Endothelial cell of umbilical vein (primary cell): ENCODE measurements at regions not wholly inside any gene's neighbourhood (a gene's known extent, or its start where the extent isn't known, plus 50 kb on each side); places are given as distances from the start of the nearest gene placed in this dataset.

Experiments
- EZH2 ChIP-seq: IDR thresholded peaks from 2 replicates; pipeline ENCODE4 v1.6.1; 2012; ENCODE audit warnings: borderline replicate concordance, low read depth, mild to moderate bottlenecking, moderate library complexity, low read length, inconsistent platforms; ENCODE audit not compliant: severe bottlenecking
- FOS ChIP-seq: IDR thresholded peaks from 2 replicates; pipeline ENCODE4 v1.6.1; 2011; ENCODE audit warnings: mild to moderate bottlenecking, low read length, moderate library complexity, borderline replicate concordance; ENCODE audit not compliant: insufficient read depth
- JUN ChIP-seq: IDR thresholded peaks from 2 replicates; pipeline ENCODE4 v1.6.1; 2011; ENCODE audit warnings: borderline replicate concordance, low read depth; ENCODE audit not compliant: insufficient read length, insufficient read depth
- MYC ChIP-seq: IDR thresholded peaks from one replicate; pipeline ENCODE4 v1.6.1; 2011; ENCODE audit warnings: mild to moderate bottlenecking, low read depth, low read length
- POLR2A ChIP-seq: IDR thresholded peaks from 2 replicates; pipeline ENCODE4 v1.6.1; 2012; ENCODE audit warnings: low read depth, mild to moderate bottlenecking, control low read depth, low read length
- POLR2AphosphoS5 ChIP-seq: IDR thresholded peaks from 2 replicates; pipeline ENCODE4 v1.6.1; 2012; ENCODE audit warnings: low read depth, mild to moderate bottlenecking, control low read depth, low read length, moderate library complexity; ENCODE audit not compliant: insufficient read depth
- TF ChIP-seq, protein P1 (sequence below), 2 donors: IDR thresholded peaks; 1 replicate in 1 of 2; 2 replicates in 1 of 2; pipeline ENCODE4 v1.5.1; 2011; ENCODE audit warnings: low read length in 2 of 2, mild to moderate bottlenecking in 2 of 2, moderate library complexity in 2 of 2, control low read depth in 1 of 2, inconsistent platforms in 1 of 2, low read depth in 1 of 2; ENCODE audit not compliant: insufficient read depth in 1 of 2; ENCODE audit errors: extremely low read depth in 1 of 2
- TF ChIP-seq, protein P2 (sequence below): IDR thresholded peaks from 2 replicates; pipeline ENCODE4 v1.6.1; 2011; ENCODE audit not compliant: insufficient read depth, insufficient read length

DNA sequence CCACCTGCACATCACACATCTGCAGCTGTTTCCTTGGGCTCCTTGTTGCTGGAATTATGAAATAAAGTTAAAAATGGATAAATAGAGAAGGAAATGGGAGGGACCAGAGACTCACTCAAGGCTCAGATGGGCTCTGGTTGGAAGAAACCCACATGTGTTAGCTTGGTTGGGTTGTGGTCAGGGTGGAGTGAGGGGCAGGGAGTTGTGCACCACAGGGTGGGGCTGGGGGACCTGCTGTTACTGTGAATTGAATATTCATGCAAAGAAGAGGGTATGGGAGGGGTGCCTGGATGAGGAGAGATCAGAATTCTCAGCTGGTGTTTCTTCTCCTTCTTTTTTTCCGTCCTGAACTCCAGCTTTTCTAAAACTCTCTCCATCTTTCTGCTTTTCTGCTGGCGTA, 320.7 kb downstream of the MAP2K4 start:
- TF ChIP-seq, protein P1, sequence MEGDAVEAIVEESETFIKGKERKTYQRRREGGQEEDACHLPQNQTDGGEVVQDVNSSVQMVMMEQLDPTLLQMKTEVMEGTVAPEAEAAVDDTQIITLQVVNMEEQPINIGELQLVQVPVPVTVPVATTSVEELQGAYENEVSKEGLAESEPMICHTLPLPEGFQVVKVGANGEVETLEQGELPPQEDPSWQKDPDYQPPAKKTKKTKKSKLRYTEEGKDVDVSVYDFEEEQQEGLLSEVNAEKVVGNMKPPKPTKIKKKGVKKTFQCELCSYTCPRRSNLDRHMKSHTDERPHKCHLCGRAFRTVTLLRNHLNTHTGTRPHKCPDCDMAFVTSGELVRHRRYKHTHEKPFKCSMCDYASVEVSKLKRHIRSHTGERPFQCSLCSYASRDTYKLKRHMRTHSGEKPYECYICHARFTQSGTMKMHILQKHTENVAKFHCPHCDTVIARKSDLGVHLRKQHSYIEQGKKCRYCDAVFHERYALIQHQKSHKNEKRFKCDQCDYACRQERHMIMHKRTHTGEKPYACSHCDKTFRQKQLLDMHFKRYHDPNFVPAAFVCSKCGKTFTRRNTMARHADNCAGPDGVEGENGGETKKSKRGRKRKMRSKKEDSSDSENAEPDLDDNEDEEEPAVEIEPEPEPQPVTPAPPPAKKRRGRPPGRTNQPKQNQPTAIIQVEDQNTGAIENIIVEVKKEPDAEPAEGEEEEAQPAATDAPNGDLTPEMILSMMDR (IDR thresholded peaks at IDR 0.05; ENCODE audit: extremely low read depth in 1 of 2, insufficient read depth in 1 of 2, low read depth in 1 of 2, low read length in 2 of 2) = no peak
- no peak for TF ChIP-seq EZH2
- no peak for TF ChIP-seq POLR2A
- TF ChIP-seq JUN = no peak
- TF ChIP-seq, protein P2, sequence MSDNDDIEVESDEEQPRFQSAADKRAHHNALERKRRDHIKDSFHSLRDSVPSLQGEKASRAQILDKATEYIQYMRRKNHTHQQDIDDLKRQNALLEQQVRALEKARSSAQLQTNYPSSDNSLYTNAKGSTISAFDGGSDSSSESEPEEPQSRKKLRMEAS = no peak
- no peak for TF ChIP-seq FOS
- no peak for TF ChIP-seq MYC
- TF ChIP-seq POLR2AphosphoS5 = no peak
